ENCODE measurements at regions not wholly inside any gene's neighbourhood (a gene's known extent, or its start where the extent isn't known, plus 50 kb on each side); places are given as distances from the start of the nearest gene placed in this dataset.

DNA sequence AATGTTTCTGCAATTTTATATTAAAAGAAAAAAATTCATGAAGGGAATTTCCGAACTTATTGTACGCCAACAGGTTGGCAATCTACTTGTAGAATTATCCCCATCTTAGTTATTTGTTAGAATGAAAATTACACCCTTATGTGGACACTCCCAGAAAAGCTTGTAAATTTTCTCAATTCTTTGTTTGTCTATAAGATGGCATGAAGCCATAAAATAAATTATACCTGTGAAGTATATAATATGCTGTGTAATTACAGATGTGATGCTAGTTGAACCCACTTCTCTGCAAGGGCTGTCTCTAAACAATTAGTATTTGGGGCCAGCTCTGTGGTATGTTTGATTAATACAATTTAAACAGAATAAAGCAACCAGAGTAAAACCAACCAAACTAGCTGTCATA lies 52.1 kb upstream of the DSP start:
- Histone ChIP-seq H3K4me3 (ENCODE audit: low read depth, low read length) (no peak overlapping the region), H3K27ac (ENCODE audit: extremely low read depth, low read depth, low read length) (no peak overlapping the region), H3K36me3 (ENCODE audit: control insufficient read depth in 2 of 2, insufficient read depth in 1 of 2, low read length in 2 of 2) (no peaks in the 10 kb centered on the region), H3K4me1 (ENCODE audit: control insufficient read depth, insufficient read depth, low read length) (no peaks in the 10 kb centered on the region), H3K9me3 (ENCODE audit: control insufficient read depth, insufficient read depth, low read depth, low read length) (no peaks in the 10 kb centered on the region)
- ChIA-PET CTCF (interaction anchor here (0.6 to 1.2 kb wide), 4 partner anchors 9 to 66 kb away, joined by 3 to 4 read pairs (median 3); no protein-coding TSS in a partner anchor), POLR2A (no interaction called here)
- no peak for TF ChIP-seq ZNF549 (tag by site-specific recombination; IDR thresholded peaks at IDR 0.05)
- TF ChIP-seq ZFP3 (tag by site-specific recombination; IDR thresholded peaks at IDR 0.05; ENCODE audit: low read depth), result no peak
- no peak for TF ChIP-seq ZNF2 (tag by site-specific recombination; IDR thresholded peaks at IDR 0.05)
- TF ChIP-seq SP7 (tag by site-specific recombination; IDR thresholded peaks at IDR 0.05), result peak; percentile 83

Measured in HEK293 (cell line).